LNCAP (cell line): ENCODE measurements at regions not wholly inside any gene's neighbourhood (a gene's known extent, or its start where the extent isn't known, plus 50 kb on each side); places are given as distances from the start of the nearest gene placed in this dataset.

Experiments
- CTCF ChIP-seq: fragments of 450-650 bp; IDR thresholded peaks from 2 replicates; pipeline ENCODE4 v1.5.1; 2017; ENCODE audit warnings: mild to moderate bottlenecking

DNA sequence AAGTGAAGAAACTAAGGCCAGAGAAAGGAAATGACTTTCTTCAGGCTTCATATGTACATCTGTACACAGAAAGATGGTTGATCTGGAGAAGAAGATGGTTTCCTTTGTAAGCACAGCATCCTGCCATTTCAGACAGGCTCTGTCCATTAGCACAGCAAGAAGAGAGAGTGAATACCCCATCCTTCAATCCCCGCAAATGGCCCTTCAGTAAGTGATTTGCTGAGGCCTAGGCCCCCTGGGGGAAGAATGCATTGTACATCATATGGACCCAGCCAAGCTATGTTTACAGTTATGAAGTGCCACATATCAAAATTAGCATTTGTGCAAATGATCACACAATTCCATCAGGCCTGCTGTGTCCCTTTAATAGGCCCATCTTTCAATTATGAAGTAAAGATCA is 657.4 kb downstream of the BRINP1 start:
- no peak for TF ChIP-seq CTCF

DNA sequence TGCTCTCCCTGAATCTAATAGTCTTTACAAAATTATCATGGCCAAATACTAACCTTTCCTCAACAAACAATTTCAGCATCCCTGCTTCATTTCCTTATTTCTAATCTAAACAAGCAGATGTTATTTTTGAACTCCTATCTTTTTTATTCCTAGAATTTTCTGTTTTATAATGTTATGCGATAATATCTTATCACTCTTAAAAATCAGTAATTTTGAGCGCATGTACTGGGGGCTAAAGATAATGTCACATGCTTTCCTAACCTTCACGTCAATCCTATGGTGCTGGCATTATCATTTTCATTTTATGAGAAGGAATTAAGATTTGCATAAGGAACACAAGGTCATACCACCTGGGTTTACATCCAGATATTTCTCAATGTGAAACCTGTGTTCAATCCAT is 648.0 kb downstream of the BRINP1 start:
- no peak for TF ChIP-seq CTCF

DNA sequence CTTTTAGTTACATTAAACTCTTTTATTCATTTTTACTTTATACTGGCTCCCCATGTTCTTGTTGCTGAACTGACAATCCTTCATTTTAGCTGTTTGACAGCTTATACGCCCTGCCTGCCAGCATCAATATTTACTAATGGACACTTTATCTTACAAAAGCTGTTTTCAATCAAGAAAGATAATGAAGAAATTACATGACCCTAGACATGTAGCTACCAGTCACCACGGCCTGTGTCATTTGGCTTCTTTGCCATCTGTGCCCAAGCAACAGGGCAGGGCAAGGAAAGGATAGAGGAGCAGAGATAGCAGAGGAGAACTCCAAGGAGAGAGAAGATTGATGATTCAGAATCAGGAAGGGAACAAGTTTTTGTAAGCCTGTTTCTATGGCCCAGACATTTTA is 647.3 kb downstream of the BRINP1 start:
- no peak for TF ChIP-seq CTCF

- TF ChIP-seq CTCF = no peak
Measured at GRCh38 chr9:118729981-118730380, 639.3 kb downstream of the BRINP1 start.

DNA sequence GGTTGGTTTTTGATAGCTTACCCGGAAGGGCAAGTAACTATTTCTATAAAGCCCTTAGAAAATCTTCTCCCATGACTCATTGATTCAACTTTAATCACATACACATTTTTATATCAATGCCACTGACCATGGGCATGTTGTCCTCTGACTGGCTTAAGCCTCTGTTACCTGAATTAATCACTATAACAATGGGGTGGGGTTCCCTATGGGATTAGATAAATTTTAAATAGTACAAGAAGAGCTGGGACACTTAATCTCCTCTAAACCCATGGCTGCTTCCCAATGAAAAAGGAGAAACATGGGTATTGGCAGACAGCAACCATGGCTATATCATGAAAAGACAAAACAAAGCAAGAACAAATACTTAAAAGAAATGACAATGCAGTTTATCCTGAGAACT is 636.2 kb downstream of the BRINP1 start:
- no peak for TF ChIP-seq CTCF

- no peak for TF ChIP-seq CTCF
Measured at GRCh38 chr9:118734696-118735095, 634.5 kb downstream of the BRINP1 start.

DNA sequence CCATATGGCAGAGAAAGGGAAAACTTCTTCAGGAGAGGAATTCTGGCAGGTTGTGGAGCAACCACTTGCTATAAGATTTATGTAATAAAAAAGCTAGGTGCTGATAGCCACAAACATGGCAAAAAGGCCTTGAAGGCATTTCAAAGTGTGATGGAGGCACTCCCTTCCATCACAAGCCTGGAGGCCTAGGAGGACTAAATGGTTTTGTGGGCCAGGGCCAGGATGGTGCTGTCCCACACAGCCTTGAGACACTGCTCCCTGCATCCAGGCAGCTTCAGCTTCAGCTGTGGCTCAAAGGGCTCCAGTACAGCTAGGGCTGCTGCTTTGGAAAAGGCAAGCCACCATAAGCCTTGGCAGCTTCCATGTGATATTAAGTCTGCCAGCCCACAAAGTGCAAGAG is 632.8 kb downstream of the BRINP1 start:
- TF ChIP-seq CTCF = no peak

DNA sequence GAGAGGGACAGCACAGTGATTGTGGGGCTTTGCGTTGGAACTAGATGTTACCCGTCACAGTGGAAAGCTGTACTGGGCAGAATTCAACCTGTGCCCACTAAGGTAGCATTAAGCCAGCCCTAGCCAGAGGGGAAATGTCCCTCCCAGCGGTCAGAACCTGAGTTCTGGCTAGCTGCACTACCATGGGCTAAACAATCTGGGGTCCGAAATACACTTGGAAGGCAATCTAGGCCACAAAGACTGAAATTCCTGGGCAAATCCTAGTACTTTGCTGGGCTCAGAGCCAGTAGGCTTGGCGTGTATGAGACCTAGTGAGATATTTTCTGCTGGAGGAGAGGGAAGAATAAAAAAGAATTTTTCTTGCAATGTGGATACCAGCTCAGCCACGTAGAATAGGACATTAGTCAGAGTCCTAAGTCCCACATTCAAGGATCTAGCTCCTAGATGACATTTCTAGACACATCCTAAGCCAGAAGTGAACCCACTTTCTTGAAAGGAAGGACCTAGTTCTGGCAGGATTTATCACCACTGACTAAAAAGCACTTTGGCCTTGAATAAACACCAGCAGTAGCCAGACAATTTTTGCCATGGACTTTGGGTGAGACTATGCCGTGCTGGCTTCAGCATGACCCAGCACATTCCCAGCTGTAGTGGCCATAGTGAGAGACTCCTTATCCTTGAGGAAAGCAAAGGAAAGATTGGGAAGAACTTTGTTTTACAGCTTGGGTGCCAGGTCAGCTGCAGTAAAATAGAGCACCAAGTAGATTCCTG is 618.0 kb downstream of the BRINP1 start:
- TF ChIP-seq CTCF = no peak
